Thoracic aorta (tissue), 2 donors: ENCODE measurements at regions not wholly inside any gene's neighbourhood (a gene's known extent, or its start where the extent isn't known, plus 50 kb on each side); places are given as distances from the start of the nearest gene placed in this dataset.

Experiments
- ATAC-seq: fragments of 150-250 bp; one replicate; pipeline ENCODE4 v1.8.0; 2017; ENCODE audit warnings: low read depth; ENCODE audit not compliant: insufficient number of reproducible peaks, low FRiP score
- DNase-seq: peaks from one replicate; pipeline ENCODE4 v3.0.0-alpha.2; 2020; ENCODE audit warnings: low spot score
- H3K27ac ChIP-seq, 2 donors: fragments of 200-600 bp; sonication (generic); 1 replicate in 1 of 2; 2 replicates in 1 of 2; pipeline ENCODE4 v1.5.1; 2016; ENCODE audit warnings: mild to moderate bottlenecking in 2 of 2, moderate library complexity in 2 of 2
- H3K27me3 ChIP-seq: fragments of 200-600 bp; sonication (generic); replicated peaks from 2 replicates; pipeline ENCODE4 v1.6.0; 2016; ENCODE audit warnings: mild to moderate bottlenecking; ENCODE audit not compliant: insufficient read depth
- H3K36me3 ChIP-seq: fragments of 200-600 bp; sonication (generic); one replicate; pipeline ENCODE4 v1.5.1; 2016
- H3K4me1 ChIP-seq, 2 donors: fragments of 200-600 bp; sonication (generic); 1 replicate in 1 of 2; 2 replicates in 1 of 2; pipeline versions ENCODE4 v1.5.1 to v1.6.0; 2016; ENCODE audit warnings: low read depth in 2 of 2, mild to moderate bottlenecking in 1 of 2; ENCODE audit not compliant: control insufficient read depth in 1 of 2
- H3K4me3 ChIP-seq: fragments of 200-600 bp; sonication (generic); 2 replicates; pipeline ENCODE4 v1.5.1; 2016; ENCODE audit warnings: mild to moderate bottlenecking
- H3K9me3 ChIP-seq: fragments of 200-600 bp; sonication (generic); 2 replicates; pipeline ENCODE4 v1.5.1; 2016
- TF ChIP-seq, protein P1 (sequence below): fragments of 200-600 bp; sonication (generic); IDR thresholded peaks from one replicate; pipeline ENCODE4 v1.5.1; 2019; ENCODE audit warnings: antibody characterized with exemption

DNA sequence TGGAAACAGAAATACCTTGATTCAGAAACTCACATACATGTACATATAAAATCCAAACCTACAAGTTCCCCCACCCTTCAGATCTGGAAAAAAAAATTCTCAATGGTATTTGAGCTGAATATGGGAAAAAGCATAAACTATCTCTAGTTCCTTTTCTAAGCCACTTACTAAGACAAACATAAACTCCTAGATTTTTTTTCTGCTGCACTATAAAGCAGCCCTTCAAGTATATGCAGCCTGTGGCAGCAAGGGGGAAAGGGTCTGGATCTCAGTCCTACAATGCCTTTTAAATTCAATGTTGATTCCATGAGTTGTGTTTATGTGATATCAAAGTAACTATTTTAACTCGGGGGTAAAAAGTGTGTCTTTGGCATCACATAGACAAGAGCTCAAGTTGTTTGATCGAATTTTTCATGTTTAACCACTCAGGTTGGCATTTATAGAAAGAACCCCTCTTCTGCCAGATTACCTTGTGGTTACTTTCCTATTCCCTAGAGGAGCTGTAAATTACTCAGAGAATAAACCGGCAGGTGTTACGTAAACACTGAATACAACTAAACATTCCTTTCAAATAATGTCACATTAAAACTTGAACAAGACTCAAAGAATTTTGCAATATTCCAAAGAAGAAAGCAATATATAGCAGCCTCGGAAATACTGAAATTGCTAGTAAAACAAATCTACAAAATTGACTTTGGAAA is 91.8 kb upstream of the FER start:
- H3K9me3 ChIP-seq: no peaks in the 10 kb centered on the region
- H3K27me3 ChIP-seq: no peaks in the 10 kb centered on the region
- H3K36me3 ChIP-seq: no peaks in the 10 kb centered on the region
- ATAC-seq: no peak
- H3K27ac ChIP-seq: no peak overlapping the region
- no peak overlapping the region for H3K4me3 ChIP-seq
- TF ChIP-seq, protein P1, sequence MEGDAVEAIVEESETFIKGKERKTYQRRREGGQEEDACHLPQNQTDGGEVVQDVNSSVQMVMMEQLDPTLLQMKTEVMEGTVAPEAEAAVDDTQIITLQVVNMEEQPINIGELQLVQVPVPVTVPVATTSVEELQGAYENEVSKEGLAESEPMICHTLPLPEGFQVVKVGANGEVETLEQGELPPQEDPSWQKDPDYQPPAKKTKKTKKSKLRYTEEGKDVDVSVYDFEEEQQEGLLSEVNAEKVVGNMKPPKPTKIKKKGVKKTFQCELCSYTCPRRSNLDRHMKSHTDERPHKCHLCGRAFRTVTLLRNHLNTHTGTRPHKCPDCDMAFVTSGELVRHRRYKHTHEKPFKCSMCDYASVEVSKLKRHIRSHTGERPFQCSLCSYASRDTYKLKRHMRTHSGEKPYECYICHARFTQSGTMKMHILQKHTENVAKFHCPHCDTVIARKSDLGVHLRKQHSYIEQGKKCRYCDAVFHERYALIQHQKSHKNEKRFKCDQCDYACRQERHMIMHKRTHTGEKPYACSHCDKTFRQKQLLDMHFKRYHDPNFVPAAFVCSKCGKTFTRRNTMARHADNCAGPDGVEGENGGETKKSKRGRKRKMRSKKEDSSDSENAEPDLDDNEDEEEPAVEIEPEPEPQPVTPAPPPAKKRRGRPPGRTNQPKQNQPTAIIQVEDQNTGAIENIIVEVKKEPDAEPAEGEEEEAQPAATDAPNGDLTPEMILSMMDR: no peak
- DNase-seq: no peak
- H3K4me1 ChIP-seq: peaks cover 0 to 4% of the 10 kb centered on the region in 2 donors

DNA sequence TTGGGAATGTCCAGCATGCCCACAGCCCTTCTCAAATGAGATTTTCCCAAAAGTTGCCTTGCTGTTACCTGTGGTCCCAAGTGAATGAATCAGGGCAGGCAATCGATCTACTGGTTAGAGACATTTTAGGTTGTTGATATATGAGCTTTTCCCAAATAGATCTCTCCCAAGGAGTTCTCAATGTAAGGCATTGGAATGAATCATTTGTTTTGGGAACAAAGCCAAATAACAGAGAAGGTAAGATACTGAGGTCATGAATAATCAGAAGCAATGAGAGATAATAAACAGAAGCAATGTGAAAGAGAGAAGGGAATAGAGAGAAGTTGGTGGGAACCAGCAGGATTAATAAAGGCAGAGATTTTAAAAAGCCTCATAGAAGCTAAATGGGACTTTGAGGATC is 93.6 kb upstream of the FER start:
- TF ChIP-seq, protein P1: no peak
- no peak overlapping the region for H3K27ac ChIP-seq
- H3K36me3 ChIP-seq: no peaks in the 10 kb centered on the region
- no peak for ATAC-seq
- DNase-seq: no peak
- H3K9me3 ChIP-seq: no peaks in the 10 kb centered on the region
- H3K4me1 ChIP-seq: peaks cover 0 to 4% of the 10 kb centered on the region in 2 donors
- H3K4me3 ChIP-seq: no peak overlapping the region
- no peaks in the 10 kb centered on the region for H3K27me3 ChIP-seq

DNA sequence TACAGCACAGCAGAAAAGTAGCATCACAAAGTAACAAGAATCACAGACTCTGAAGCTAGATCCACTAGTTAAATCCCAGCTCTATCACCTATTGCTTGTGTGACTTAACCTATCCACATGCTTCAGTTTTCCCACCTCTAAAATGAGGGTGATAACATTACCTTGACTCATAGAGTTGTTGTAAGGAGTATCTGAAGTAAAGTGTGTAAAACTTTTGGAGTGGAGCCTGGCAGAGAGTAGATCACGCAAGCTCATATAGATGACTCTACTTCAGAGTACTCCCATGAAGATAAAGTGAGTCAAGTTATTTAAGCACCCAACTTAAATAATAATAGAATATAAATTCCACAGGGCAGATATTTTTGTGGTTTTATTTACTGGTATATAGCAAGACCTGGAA is 94.5 kb upstream of the FER start:
- Histone ChIP-seq H3K36me3 (no peaks in the 10 kb centered on the region), H3K4me1 (peaks cover 0 to 4% of the 10 kb centered on the region in 2 donors), H3K27me3 (no peaks in the 10 kb centered on the region), H3K9me3 (no peaks in the 10 kb centered on the region), H3K27ac (no peak overlapping the region), H3K4me3 (no peak overlapping the region)
- TF ChIP-seq, protein P1: no peak
- ATAC-seq (no peak), DNase-seq (no peak)

DNA sequence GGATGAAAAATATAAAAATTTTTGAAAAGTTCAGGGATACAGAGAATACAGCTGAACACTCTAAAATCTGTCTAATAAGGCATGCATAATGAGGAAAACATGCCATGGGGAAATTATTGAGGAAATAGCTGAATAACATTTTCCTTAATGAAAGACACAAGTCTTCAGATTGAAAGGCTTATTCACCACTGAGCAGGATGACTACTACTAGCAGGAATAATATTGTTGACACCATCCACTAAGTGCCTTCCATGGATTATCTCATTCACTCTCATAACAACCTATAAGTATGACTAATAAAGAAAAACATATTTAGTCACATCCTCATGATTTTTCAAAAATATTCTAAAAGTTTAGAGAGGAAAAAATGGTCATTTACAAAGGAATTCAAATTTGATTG is 96.7 kb upstream of the FER start:
- ATAC-seq: no peak
- no peak overlapping the region for H3K27ac ChIP-seq
- H3K36me3 ChIP-seq: no peaks in the 10 kb centered on the region
- no peaks in the 10 kb centered on the region for H3K27me3 ChIP-seq
- DNase-seq: no peak
- TF ChIP-seq, protein P1: no peak
- H3K4me3 ChIP-seq: no peak overlapping the region
- H3K9me3 ChIP-seq: peaks cover 4% of the 10 kb centered on the region
- H3K4me1 ChIP-seq: no peaks in the 10 kb centered on the region

DNA sequence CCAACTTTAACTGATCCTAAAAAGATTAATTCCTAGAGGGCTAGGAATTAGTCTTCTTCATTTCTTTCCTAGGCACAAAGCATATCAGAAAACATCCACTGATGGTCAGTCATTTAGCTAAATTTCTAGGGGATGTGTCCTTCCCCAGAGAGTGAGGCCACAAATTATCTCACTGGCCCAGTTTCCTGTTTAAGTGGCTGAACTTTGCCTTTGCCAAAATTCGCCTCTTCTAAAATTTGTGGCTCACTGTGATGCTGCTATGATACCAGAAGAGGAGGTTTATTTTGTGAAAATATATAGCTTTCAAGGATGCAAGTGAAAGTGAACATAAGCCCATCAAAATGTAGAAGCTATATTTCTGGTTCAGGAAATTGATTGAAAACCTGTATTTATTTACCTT is 98.1 kb upstream of the FER start:
- Histone ChIP-seq H3K4me3 (no peak overlapping the region), H3K27ac (no peak overlapping the region), H3K27me3 (no peaks in the 10 kb centered on the region), H3K36me3 (no peaks in the 10 kb centered on the region), H3K9me3 (peaks cover 4% of the 10 kb centered on the region), H3K4me1 (no peaks in the 10 kb centered on the region)
- TF ChIP-seq, protein P1: no peak
- ATAC-seq (no peak), DNase-seq (no peak)
